ENCODE measurements at regions not wholly inside any gene's neighbourhood (a gene's known extent, or its start where the extent isn't known, plus 50 kb on each side); places are given as distances from the start of the nearest gene placed in this dataset.
A peak's percentile ranks its signal among the peaks of the same experiment; 100 is the strongest.

DNA sequence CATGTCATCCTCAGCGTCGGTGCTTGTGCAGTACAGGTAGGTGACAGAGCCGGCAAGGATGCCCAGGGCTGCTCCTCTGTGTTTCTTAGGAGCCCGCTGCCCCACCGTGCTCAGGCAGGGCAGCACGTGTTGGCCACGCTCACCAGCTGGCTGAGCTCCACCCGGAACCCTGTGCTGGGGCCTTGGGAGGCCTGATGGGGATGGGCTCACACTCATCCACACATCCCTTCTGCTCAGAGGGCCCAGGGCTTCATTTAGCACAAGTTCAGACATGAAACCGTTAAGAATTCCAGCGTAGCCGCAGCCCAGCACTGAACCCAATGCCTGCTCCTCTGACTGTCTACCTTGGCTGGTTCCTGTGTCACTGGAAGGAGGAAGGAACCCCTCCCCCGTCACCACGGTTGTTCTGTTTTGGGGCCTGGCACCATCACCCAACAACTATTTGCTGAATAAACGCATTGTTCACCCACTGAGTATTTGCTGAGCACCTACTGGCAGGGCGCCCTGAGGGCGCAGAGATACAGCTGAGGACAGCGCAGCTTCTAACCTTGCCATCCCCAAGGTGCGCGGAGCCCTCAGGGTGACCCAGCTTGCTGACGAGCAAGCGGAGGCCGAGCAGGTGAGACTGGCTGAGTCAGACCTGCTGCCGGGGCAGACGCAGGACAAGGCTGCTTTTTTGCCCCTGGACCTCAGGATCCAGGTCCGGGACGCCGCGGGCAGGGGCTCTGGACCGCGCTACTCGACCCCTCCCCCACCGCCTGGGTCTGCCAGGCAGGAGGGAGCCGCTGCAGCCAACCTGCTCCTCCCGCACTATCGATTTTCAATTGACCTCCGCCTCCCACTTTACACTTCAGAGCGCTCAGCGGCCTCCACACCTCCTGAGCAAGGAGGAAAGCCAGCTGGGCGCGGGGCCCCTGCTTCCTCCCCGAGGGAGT, 50.6 kb upstream of the RET start:
- TF ChIP-seq, protein P1, sequence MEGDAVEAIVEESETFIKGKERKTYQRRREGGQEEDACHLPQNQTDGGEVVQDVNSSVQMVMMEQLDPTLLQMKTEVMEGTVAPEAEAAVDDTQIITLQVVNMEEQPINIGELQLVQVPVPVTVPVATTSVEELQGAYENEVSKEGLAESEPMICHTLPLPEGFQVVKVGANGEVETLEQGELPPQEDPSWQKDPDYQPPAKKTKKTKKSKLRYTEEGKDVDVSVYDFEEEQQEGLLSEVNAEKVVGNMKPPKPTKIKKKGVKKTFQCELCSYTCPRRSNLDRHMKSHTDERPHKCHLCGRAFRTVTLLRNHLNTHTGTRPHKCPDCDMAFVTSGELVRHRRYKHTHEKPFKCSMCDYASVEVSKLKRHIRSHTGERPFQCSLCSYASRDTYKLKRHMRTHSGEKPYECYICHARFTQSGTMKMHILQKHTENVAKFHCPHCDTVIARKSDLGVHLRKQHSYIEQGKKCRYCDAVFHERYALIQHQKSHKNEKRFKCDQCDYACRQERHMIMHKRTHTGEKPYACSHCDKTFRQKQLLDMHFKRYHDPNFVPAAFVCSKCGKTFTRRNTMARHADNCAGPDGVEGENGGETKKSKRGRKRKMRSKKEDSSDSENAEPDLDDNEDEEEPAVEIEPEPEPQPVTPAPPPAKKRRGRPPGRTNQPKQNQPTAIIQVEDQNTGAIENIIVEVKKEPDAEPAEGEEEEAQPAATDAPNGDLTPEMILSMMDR (IDR thresholded peaks at IDR 0.05; ENCODE audit: extremely low read depth, low read depth, low read length): no peak
- no peaks in the 10 kb centered on the region for H4K20me1 ChIP-seq (ENCODE audit: insufficient read depth, low read length)
- H3K79me2 ChIP-seq (ENCODE audit: insufficient read depth, low read length): no peaks in the 10 kb centered on the region
- no peak overlapping the region for H2AFZ ChIP-seq (ENCODE audit: low read length)
- H3K36me3 ChIP-seq (ENCODE audit: insufficient read depth, low read length): no peaks in the 10 kb centered on the region
- no peak overlapping the region for H3K4me3 ChIP-seq (ENCODE audit: insufficient read depth, low read length)
- peak; percentile 78 for DNase-seq (ENCODE audit: insufficient read length, low spot score, missing footprints)
- no peak overlapping the region for H3K4me2 ChIP-seq (ENCODE audit: insufficient read depth, low read length)
- peaks cover 4% of the 10 kb centered on the region for H3K27me3 ChIP-seq (ENCODE audit: insufficient read depth, low read length)
- H3K9me3 ChIP-seq (ENCODE audit: low read depth, low read length): no peaks in the 10 kb centered on the region
- no peak overlapping the region for H3K27ac ChIP-seq (ENCODE audit: low read depth, low read length)
- H3K4me1 ChIP-seq (ENCODE audit: insufficient read depth, low read length): no peaks in the 10 kb centered on the region

Small RNA genes lying in the stretch of these regions (small RNA-seq; reads per million reads assigned to genes)
- 3.8 reads per million, percentile 83 among the genes with 10 or more reads in this experiment for gene MIR5100
